ENCODE measurements at regions not wholly inside any gene's neighbourhood (a gene's known extent, or its start where the extent isn't known, plus 50 kb on each side); places are given as distances from the start of the nearest gene placed in this dataset.

DNA sequence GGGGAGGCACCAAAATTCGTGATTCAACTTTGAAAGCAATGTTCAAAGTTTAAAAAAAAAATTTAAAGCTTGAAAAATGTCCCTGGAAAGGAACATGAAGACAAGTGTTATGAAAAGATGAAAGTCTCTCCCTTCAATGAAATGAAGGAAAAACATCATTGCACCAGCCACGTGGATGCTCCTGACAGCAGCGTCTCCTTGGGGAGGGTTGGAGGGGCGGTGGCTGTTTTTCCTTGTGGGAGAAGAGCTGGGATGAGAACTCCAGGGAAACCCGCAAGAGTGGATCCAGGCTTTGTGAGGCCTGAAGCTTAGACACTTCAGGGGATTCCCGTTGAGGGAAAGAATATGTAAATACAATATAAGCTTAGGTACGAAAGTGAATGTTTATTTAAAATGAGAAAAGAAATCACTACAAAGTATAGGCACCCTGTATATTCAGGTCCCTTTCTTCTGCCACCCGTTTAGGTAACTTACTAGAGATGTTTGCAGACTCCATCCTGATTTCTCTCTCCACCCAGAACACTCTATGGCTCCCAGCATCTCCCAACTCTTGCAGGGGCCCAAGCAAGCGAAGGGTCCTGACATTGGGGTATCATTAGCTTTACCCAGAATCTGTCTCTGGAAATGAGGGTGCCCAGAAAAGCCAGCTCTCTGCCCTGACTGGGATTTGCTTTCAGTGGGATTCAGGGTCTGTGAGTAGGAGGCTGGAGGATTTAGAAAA, 63.1 kb upstream of the BAIAP2L1 start:
- DNase-seq: no peak

GRCh38 chr7:98462911-98463633, 62.2 kb upstream of the BAIAP2L1 start:
- DNase-seq: no peak

DNA sequence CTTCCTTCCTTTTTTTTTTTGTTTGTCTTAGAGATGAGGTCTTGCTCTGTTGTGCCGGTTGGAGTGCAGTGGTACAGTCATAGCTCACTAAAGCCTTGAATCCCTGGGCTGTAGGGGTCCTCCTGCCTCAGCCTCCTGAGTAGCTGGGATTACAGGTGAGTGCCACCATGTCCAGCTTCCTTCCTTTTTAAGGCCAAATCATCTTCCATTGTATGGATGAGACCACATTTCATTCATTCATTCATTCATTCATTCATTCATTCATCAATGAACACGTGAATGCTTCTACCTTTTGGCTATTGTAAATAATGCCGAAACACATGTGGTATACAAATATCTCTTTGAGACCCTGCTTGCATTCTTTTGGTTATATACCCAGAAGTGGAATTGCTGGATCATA, 60.0 kb upstream of the BAIAP2L1 start:
- DNase-seq: no peak

DNA sequence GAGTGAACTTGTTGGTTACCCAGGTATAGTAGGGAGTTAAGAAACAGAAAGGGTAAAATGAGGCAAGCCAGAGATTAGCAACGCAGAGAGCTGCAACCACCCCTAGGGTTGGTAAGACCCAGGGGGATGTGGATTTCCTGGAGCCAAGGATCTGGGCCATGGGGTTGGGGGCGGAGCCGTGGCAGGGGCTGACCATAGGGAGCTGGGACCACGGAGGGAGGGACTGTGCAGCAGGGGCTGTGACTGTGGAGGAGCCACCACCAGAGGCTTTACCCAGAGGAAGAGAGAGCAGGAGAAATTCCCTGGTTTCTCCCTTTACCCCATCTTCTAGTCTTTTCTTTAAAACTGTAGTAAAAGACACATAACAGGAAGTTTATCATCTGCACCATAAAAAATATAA, 58.6 kb upstream of the BAIAP2L1 start:
- no peak for DNase-seq

DNA sequence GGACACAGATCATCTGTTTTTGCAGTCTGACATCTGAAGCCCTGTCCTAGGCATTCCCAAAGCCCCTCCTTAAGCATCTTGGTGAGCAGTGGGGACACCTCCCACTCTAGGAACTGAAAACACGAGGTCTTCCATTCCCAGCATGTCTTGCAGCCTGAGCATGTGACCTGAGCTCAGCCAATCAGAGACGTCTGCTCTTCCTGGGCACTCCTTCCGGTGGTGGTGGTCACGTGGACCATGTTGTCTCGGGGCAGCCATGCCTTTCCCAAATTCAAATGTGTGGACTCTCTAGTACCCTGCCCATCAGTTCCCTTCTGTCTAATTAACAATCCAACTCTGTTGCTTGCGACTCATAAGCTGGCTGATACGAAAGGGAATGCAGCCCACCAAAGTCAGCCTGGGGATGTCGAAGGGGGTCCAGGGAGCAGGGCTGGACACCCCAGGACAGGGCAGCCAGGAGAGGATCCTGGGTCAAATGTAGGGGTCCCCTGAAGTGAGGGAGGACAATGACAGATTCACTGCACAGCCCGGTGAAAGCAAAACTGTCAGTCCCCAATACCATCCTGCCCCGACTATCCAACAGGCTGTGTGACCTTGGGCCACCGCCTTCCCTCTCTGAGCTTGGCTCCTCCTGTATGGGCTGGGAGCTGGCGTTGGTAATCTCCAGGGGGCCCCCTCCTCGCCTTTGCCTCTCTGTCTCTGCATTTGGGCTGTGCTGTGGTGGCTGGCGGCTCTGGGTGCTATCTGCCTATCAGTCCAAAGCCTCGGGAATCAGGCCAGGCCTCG, 57.4 kb upstream of the BAIAP2L1 start:
- no peak for DNase-seq

- DNase-seq: no peak
These were observed 56.0 kb upstream of the BAIAP2L1 start for GRCh38 chr7:98456866-98457265.

DNA sequence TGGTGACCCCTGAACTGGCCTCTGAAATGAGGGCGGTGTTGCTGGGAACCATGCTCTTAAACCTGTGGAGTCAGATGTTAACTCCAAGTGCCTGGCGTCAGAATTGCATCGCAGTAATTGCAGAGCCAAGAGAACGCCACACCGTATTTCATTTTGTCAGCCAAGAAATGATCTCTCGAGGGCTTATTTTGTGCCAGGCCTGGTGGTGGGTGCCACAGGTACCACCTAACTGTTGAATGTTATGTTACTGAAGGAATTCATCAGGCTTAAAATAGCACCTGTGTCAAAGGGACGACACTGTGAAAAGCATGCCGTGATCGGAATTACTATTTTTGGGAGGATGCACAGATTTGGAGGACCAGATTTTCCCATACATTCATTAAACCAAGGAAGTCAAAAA, 51.9 kb upstream of the BAIAP2L1 start:
- DNase-seq: no peak
